ENCODE measurements at regions not wholly inside any gene's neighbourhood (a gene's known extent, or its start where the extent isn't known, plus 50 kb on each side); places are given as distances from the start of the nearest gene placed in this dataset.
"Not testable (repeated sequence)": the region's sequence is repeated elsewhere in the genome, so short reads cannot be mapped to it uniquely, and the experiment has no call there.

- TF ChIP-seq, protein P1, sequence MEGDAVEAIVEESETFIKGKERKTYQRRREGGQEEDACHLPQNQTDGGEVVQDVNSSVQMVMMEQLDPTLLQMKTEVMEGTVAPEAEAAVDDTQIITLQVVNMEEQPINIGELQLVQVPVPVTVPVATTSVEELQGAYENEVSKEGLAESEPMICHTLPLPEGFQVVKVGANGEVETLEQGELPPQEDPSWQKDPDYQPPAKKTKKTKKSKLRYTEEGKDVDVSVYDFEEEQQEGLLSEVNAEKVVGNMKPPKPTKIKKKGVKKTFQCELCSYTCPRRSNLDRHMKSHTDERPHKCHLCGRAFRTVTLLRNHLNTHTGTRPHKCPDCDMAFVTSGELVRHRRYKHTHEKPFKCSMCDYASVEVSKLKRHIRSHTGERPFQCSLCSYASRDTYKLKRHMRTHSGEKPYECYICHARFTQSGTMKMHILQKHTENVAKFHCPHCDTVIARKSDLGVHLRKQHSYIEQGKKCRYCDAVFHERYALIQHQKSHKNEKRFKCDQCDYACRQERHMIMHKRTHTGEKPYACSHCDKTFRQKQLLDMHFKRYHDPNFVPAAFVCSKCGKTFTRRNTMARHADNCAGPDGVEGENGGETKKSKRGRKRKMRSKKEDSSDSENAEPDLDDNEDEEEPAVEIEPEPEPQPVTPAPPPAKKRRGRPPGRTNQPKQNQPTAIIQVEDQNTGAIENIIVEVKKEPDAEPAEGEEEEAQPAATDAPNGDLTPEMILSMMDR (conservative IDR thresholded peaks at IDR 0.05; ENCODE audit: low read length), result not testable (repeated sequence)
- TF ChIP-seq EZH2phosphoT487 (IDR thresholded peaks at IDR 0.05; ENCODE audit: borderline replicate concordance, low read depth, low read length), result not testable (repeated sequence)
These were observed 127.6 kb downstream of the LRRC37A3 start for GRCh38 chr17:64791691-64792090.
